ENCODE measurements at regions not wholly inside any gene's neighbourhood (a gene's known extent, or its start where the extent isn't known, plus 50 kb on each side); places are given as distances from the start of the nearest gene placed in this dataset.

GRCh38 chr11:22561283-22561682 lies 64.3 kb downstream of the FANCF start:
- TF ChIP-seq CTCF (IDR thresholded peaks at IDR 0.05 in 4 of 5, conservative IDR thresholded peaks at IDR 0.05 in 1 of 5) (no peak), POLR2A (IDR thresholded peaks at IDR 0.05) (no peak)

Data from gastrocnemius medialis (tissue), 4 donors.